ENCODE measurements at regions not wholly inside any gene's neighbourhood (a gene's known extent, or its start where the extent isn't known, plus 50 kb on each side); places are given as distances from the start of the nearest gene placed in this dataset.

- in situ Hi-C loops (cut with HindIII; ENCODE audit: low pct_unique_long_range_greater_than_20kb, low sequenced_read_pairs): no loop called here
- DNase-seq (ENCODE audit: low read depth, low spot score): peak; percentile 48
Measured at GRCh38 chr13:80989747-80990146, 648.8 kb upstream of the SPRY2 start.

GRCh38 chr13:80989241-80989640, 648.3 kb upstream of the SPRY2 start:
- in situ Hi-C loops (cut with HindIII; ENCODE audit: low pct_unique_long_range_greater_than_20kb, low sequenced_read_pairs): no loop called here
- no peak for DNase-seq (ENCODE audit: low read depth, low spot score)

GRCh38 chr13:80988391-80989151, 647.6 kb upstream of the SPRY2 start:
- DNase-seq (ENCODE audit: low read depth, low spot score): no peak
- in situ Hi-C loops (cut with HindIII; ENCODE audit: low pct_unique_long_range_greater_than_20kb, low sequenced_read_pairs): no loop called here

- peak; percentile 85 for DNase-seq (ENCODE audit: low read depth, low spot score)
- in situ Hi-C loops (cut with HindIII; ENCODE audit: low pct_unique_long_range_greater_than_20kb, low sequenced_read_pairs): no loop called here
Measured at GRCh38 chr13:80979035-80979641, 638.2 kb upstream of the SPRY2 start.

- in situ Hi-C loops (cut with HindIII; ENCODE audit: low pct_unique_long_range_greater_than_20kb, low sequenced_read_pairs): no loop called here
- no peak for DNase-seq (ENCODE audit: low read depth, low spot score)
Measured at GRCh38 chr13:80977168-80977567, 636.2 kb upstream of the SPRY2 start.

GRCh38 chr13:80975903-80976302, 635.0 kb upstream of the SPRY2 start:
- in situ Hi-C loops (cut with HindIII; ENCODE audit: low pct_unique_long_range_greater_than_20kb, low sequenced_read_pairs): no loop called here
- no peak for DNase-seq (ENCODE audit: low read depth, low spot score)

- DNase-seq (ENCODE audit: low read depth, low spot score): no peak
Measured at GRCh38 chr13:80973721-80974120, 632.8 kb upstream of the SPRY2 start.

GRCh38 chr13:80972857-80973478, 632.0 kb upstream of the SPRY2 start:
- no peak for DNase-seq (ENCODE audit: low read depth, low spot score)
- in situ Hi-C loops (cut with HindIII; ENCODE audit: low pct_unique_long_range_greater_than_20kb, low sequenced_read_pairs): no loop called here

More at GRCh38 chr13:80973721-80974120, 632.8 kb upstream of the SPRY2 start:
- in situ Hi-C loops (cut with HindIII; ENCODE audit: low pct_unique_long_range_greater_than_20kb, low sequenced_read_pairs): no loop called here

- in situ Hi-C loops (cut with HindIII; ENCODE audit: low pct_unique_long_range_greater_than_20kb, low sequenced_read_pairs): no loop called here
- DNase-seq (ENCODE audit: low read depth, low spot score): no peak
Measured at GRCh38 chr13:80965097-80965496, 624.2 kb upstream of the SPRY2 start.

GRCh38 chr13:80962855-80963254, 621.9 kb upstream of the SPRY2 start:
- DNase-seq (ENCODE audit: low read depth, low spot score): peak; percentile 52
- in situ Hi-C loops (cut with HindIII; ENCODE audit: low pct_unique_long_range_greater_than_20kb, low sequenced_read_pairs): no loop called here

GRCh38 chr13:80962173-80962572, 621.2 kb upstream of the SPRY2 start:
- no peak for DNase-seq (ENCODE audit: low read depth, low spot score)
- in situ Hi-C loops (cut with HindIII; ENCODE audit: low pct_unique_long_range_greater_than_20kb, low sequenced_read_pairs): no loop called here

- in situ Hi-C loops (cut with HindIII; ENCODE audit: low pct_unique_long_range_greater_than_20kb, low sequenced_read_pairs): no loop called here
- no peak for DNase-seq (ENCODE audit: low read depth, low spot score)
Measured at GRCh38 chr13:80957019-80957655, 616.2 kb upstream of the SPRY2 start.

GRCh38 chr13:80955501-80955900, 614.6 kb upstream of the SPRY2 start:
- no peak for DNase-seq (ENCODE audit: low read depth, low spot score)
- in situ Hi-C loops (cut with HindIII; ENCODE audit: low pct_unique_long_range_greater_than_20kb, low sequenced_read_pairs): no loop called here

- in situ Hi-C loops (cut with HindIII; ENCODE audit: low pct_unique_long_range_greater_than_20kb, low sequenced_read_pairs): no loop called here
Measured at GRCh38 chr13:80952158-80952557, 611.2 kb upstream of the SPRY2 start.

GRCh38 chr13:80946008-80946802, 605.3 kb upstream of the SPRY2 start:
- no peak for DNase-seq (ENCODE audit: low read depth, low spot score)
- in situ Hi-C loops (cut with HindIII; ENCODE audit: low pct_unique_long_range_greater_than_20kb, low sequenced_read_pairs): no loop called here

More at GRCh38 chr13:80952158-80952557, 611.2 kb upstream of the SPRY2 start:
- no peak for DNase-seq (ENCODE audit: low read depth, low spot score)

GRCh38 chr13:80945328-80945727, 604.4 kb upstream of the SPRY2 start:
- in situ Hi-C loops (cut with HindIII; ENCODE audit: low pct_unique_long_range_greater_than_20kb, low sequenced_read_pairs): no loop called here
- DNase-seq (ENCODE audit: low read depth, low spot score): peak; percentile 98

- no peak for DNase-seq (ENCODE audit: low read depth, low spot score)
- in situ Hi-C loops (cut with HindIII; ENCODE audit: low pct_unique_long_range_greater_than_20kb, low sequenced_read_pairs): no loop called here
Measured at GRCh38 chr13:80939581-80939980, 598.7 kb upstream of the SPRY2 start.

GRCh38 chr13:80931766-80932165, 590.8 kb upstream of the SPRY2 start:
- DNase-seq (ENCODE audit: low read depth, low spot score): no peak
- in situ Hi-C loops (cut with HindIII; ENCODE audit: low pct_unique_long_range_greater_than_20kb, low sequenced_read_pairs): no loop called here
